Anterior cingulate cortex (tissue), 58 donors: ENCODE measurements at regions not wholly inside any gene's neighbourhood (a gene's known extent, or its start where the extent isn't known, plus 50 kb on each side); places are given as distances from the start of the nearest gene placed in this dataset.
A peak's percentile ranks its signal among the peaks of the same experiment; 100 is the strongest.
"Not testable (repeated sequence)": the region's sequence is repeated elsewhere in the genome, so short reads cannot be mapped to it uniquely, and the experiment has no call there.

Source experiments
- DNase-seq, 58 donors: peaks; one replicate each; lab custom pipeline; 2025; lab: John Stamatoyannopoulos, UW

- no peak for DNase-seq
Observed at GRCh38 chrX:121169099-121170035, 122.0 kb downstream of the GLUD2 start.

DNA sequence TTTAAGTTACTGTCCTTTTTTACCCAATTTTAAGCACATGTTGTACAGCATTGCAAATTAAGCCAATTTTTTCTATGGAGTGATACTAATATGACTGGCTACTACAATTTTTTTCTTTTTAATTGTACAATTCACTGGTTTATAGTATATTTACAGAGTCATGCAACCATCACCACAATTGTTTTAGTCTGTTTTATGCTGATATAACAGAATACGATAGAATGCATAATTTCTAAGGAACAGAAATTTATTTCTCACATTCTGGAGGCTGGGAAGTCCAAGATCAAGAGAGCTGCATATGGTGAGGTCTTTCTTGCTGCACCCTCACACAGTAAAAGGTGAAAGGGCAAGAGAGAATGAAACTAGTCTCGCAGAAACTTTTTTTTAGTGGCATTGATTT lies 125.3 kb downstream of the GLUD2 start:
- no peak for DNase-seq

- no peak for DNase-seq
Observed at GRCh38 chrX:121179972-121180371, 132.6 kb downstream of the GLUD2 start.

DNA sequence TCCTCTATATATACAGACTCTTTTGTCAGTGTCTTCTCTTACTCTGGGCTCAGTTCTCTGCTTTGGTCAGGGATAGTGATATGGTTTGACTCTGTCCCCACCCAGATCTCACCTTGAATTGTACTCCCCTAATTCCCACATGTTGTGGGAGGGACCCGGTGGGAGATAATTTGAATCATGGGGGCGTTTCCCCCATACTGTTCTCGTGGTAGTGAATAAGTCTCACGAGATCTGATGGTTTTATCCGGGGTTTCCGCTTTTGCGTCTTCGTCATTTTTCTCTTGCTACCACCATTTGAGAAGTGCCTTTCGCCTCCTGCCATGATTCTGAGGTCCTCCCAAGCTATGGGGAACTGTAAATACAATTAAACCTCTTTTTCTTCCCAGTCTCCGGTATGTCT lies 144.4 kb downstream of the GLUD2 start:
- DNase-seq = no peak

DNA sequence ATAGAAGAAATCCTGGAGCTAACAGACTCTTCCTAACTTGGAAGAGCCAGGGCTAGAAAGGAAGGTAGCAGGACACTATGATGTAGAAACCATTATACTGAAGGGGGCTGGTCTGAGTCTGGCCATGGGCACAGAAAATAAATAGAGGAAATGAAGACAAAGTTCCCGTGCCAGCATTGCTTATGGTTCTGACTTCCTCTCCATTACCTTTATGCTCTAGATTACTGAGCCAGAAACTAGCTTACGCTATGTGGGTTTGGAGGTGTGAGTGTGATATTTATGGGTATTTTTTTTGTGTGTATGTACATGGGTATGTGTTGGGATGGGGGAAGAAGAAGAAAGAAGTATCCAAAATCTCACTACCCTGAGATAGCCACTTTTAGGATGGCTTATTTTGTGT lies 148.3 kb downstream of the GLUD2 start:
- DNase-seq = no peak

DNA sequence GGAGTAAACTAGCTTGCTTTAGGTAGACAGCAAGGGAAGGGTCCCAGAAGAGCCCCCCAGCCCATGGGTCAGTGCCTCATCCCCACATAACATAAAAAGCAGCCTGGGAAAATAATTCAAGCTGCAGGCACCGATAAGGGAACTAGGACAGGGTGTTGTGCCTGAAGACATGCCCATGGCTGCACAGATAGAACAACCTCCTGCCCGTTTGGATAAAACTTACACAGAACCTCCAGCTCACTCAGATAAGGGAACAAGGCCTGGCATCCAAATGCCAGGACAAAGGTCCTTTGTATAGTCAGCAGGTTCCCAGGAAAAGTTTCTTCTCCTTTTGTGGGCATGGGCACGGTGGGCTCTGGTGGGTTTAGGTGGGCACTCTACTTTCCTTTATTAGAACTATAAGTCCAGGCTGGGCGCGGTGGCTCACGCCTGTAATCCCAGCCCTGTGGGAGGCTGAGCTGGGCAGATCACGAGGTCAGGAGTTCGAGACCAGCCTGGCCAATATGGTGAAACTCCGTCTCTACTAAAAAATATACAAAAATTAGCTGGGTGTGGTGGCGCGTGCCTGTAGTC lies 149.5 kb downstream of the GLUD2 start:
- not testable (repeated sequence) for DNase-seq

DNA sequence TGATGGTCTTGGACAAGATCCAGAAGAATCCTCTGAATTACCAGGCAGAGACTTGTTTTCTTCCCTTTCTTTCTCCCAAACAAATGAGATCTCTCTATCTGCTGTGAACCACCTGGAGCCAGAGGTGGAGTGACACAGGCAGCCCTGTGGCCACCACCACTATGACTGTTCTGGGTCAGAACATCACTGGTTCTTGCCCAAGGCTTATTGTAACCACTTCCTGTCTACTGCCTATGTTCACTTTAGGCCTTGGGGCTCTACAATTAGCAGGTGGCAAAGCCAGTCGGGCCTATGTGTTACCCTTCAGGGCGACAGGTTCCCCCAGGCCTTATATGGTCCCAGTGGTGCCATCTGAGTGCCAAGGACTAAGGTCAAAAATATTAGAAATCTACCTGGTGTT lies 161.2 kb downstream of the GLUD2 start:
- DNase-seq = no peak

DNA sequence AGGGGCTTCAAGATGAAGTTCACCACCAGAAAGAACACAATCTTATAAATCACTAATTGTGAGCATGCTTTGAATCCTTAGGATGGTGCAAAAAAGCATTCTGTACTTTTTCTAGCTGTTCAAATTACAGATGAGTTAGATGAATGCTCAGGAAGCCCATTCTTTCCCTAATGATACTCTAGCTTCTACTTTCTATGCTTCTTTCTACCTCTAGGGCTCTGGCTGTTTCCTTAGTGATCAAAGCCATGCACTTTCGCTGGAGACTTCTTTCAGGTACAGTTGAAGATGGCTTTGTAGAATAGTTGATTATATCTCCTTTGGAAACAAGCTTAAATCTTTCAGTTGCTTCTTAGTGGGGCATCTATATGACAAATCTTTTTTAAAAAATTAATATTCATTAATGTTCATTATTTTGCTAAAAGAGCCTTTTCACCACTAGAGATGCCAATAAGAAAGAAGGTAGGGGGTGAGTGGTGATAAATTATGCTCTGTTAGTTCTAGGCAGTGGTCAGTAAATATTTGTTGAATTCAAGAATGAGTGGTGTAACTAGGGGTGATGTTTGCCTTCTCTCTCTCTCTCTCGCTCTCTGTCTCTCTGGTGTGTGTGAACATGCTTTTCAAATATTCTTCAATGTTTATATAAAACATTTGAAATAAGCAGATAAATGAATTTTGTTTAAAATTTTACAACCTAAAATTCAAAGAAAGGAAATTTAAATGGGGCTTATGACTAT lies 169.4 kb downstream of the GLUD2 start:
- no peak for DNase-seq

DNA sequence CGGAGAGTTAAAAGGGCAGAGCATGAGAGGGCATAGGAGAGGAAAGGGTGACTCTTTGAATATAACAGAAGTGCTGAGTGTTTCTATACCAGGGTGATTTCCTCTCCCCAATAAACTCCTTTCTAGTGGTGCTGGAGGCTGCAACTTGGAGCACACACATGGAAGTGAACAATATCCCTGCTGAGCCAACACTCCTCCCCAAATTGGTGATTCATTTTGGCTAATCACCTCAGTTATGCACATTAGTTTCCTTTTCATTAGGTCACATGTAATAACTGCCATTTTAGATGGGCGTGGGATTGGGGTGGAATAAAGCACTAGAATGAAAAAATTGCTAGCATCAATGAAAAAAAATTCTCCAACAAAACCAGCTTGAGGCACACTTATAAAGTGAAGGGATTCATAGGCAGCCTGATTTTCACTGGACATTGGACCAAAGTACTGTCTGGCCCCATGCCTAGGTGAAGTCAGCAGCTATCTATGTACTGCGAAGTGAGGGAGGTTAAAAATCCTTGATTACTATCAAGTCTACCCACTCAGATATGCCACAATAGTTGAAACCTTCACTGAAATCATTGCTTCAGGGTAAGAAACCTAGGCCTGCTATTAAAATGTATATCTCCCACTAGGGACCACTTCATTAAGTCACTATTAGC lies 174.0 kb downstream of the GLUD2 start:
- no peak for DNase-seq

- no peak for DNase-seq
Observed at GRCh38 chrX:121227888-121228287, 180.5 kb downstream of the GLUD2 start.

- DNase-seq = peak in 6 of 58 donors; percentile 0 to 27 (median 2)
Observed at GRCh38 chrX:121231566-121232358, 184.4 kb downstream of the GLUD2 start.

- no peak for DNase-seq
Observed at GRCh38 chrX:121236040-121236439, 188.6 kb downstream of the GLUD2 start.

DNA sequence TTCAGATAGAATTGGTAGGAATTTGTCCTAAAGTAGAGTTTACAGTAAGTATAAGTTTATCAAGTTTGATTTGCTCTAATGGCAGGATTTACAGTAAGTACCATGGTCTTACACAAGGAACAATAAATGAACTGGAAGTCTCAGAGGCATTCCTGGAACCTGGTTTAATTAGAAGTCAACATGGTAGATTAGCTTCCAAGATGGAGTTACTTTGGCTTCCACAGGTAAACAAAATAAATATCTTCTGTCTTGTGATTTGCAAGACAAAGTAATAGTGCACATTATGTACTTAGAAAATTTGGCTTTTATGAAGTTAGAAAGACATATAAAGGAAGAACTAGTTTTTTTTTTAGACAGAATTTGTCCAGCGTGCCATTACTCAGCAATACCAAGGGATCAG lies 190.7 kb downstream of the GLUD2 start:
- DNase-seq = no peak

- DNase-seq = no peak
Observed at GRCh38 chrX:121244511-121244910, 197.1 kb downstream of the GLUD2 start.

GRCh38 chrX:121245763-121246162 lies 198.4 kb downstream of the GLUD2 start:
- peak in 2 of 58 donors; percentile 0 to 2 for DNase-seq

GRCh38 chrX:121254336-121254735 lies 206.9 kb downstream of the GLUD2 start:
- no peak for DNase-seq

DNA sequence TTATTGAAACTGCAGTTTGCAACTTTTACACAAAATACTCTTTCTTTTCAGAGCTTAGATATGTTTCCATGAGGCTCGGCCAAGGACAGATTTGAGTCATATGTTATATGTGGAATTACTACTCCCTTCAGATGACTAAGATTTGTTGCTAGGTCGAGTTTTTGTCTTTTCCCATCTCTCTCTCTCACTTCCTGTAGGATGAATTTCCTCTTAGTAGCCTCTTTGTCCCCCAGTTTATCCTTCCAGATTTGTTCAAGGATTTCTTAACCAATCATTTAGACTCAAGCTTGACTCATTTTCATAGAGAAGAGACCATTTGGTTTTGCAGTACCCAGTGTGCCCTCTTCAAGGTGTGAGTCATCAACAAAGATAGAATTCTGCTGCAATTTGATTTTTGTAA lies 209.2 kb downstream of the GLUD2 start:
- DNase-seq = peak in 1 of 58 donors; percentile 0

DNA sequence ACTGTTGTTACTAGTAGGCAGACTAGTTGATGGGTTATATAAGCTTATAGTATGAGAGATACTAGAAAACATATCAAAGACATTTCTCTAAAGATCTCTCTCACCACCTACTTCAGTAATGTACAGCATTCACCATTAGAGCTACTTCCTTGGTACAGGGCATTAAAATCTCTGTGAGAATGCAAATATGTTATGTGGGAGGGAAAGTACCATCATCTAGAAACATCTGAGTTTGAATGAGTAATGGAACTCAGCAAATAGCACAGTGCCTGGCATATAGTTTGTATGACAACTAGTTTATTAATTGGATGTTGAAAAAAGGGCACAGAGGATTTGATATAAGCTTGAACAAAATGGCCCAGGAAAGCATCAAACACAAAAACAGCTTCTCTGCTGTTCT lies 211.1 kb downstream of the GLUD2 start:
- DNase-seq = no peak

DNA sequence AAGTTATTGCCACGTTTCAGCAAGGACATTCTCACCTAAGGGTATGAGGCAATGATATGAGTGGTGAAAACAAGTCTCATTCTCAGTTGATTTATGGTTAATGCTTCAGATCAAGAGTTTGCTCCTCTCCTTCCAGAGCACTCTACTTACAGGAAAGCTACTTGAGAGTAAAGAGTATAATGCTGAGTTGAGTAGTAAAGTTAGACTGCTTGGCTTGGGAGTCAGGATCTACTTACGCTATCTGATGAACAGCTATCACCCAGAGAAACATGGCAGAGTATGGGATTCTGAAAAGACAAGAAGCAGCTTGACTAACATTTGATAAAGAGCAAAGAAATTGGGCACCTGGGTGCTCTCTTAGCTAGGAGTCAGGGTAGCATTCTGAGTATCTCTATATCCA lies 211.8 kb downstream of the GLUD2 start:
- no peak for DNase-seq
